Nephron progenitor cell (in vitro differentiated cells): ENCODE measurements at regions not wholly inside any gene's neighbourhood (a gene's known extent, or its start where the extent isn't known, plus 50 kb on each side); places are given as distances from the start of the nearest gene placed in this dataset.

Experiments used
- DNase-seq: peaks from one replicate; pipeline ENCODE4 v3.0.0; 2021
- H3K27ac Mint-ChIP-seq: 2 replicates; pipeline ENCODE4 v1.8.0; 2021; ENCODE audit warnings: mild to moderate bottlenecking, moderate library complexity, mixed read lengths
- H3K27me3 Mint-ChIP-seq: 2 replicates; pipeline ENCODE4 v1.8.0; 2021; ENCODE audit warnings: mild to moderate bottlenecking, low read depth, mixed read lengths; ENCODE audit not compliant: poor library complexity
- H3K36me3 Mint-ChIP-seq: 2 replicates; pipeline ENCODE4 v1.8.0; 2021; ENCODE audit warnings: low read depth, mixed read lengths
- H3K4me1 Mint-ChIP-seq: 2 replicates; pipeline ENCODE4 v1.8.0; 2021; ENCODE audit warnings: mixed read lengths
- H3K4me3 Mint-ChIP-seq: 2 replicates; pipeline ENCODE4 v1.8.0; 2021; ENCODE audit warnings: mild to moderate bottlenecking, moderate library complexity, mixed read lengths
- H3K9me3 Mint-ChIP-seq: 2 replicates; pipeline ENCODE4 v1.8.0; 2021; ENCODE audit warnings: mild to moderate bottlenecking, moderate library complexity, mixed read lengths
- TF ChIP-seq, protein P1 (sequence below): fragments of 200-600 bp; sonication (generic); IDR thresholded peaks from 2 replicates; pipeline ENCODE4 v1.5.0; 2021; ENCODE audit warnings: antibody characterized with exemption

DNA sequence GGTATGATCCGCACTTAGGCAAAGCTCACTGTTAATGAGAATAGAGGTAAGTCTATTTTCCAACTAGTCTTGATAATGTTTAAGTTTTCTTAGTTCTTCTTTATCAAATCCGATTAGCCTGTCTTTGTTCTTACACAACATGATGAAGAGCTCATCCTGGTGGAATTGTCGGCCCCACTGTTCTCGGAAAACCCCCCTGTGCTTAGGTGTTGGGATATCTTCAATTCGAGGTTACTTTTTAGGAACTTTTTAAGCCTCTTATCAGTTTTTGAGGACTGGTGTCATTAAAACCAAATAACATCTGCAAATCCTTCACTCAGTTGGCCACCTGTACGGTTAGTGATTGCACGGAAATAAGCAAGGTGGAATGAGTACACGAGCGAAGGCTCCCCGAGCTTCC is 60.7 kb upstream of the KIF26B start:
- TF ChIP-seq, protein P1, sequence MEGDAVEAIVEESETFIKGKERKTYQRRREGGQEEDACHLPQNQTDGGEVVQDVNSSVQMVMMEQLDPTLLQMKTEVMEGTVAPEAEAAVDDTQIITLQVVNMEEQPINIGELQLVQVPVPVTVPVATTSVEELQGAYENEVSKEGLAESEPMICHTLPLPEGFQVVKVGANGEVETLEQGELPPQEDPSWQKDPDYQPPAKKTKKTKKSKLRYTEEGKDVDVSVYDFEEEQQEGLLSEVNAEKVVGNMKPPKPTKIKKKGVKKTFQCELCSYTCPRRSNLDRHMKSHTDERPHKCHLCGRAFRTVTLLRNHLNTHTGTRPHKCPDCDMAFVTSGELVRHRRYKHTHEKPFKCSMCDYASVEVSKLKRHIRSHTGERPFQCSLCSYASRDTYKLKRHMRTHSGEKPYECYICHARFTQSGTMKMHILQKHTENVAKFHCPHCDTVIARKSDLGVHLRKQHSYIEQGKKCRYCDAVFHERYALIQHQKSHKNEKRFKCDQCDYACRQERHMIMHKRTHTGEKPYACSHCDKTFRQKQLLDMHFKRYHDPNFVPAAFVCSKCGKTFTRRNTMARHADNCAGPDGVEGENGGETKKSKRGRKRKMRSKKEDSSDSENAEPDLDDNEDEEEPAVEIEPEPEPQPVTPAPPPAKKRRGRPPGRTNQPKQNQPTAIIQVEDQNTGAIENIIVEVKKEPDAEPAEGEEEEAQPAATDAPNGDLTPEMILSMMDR = no peak
- peaks cover 10% of the 10 kb centered on the region for H3K4me1 Mint-ChIP-seq
- H3K27ac Mint-ChIP-seq = no peak overlapping the region
- peaks cover 5% of the 10 kb centered on the region for H3K36me3 Mint-ChIP-seq
- no peak for DNase-seq
- H3K9me3 Mint-ChIP-seq = no peaks in the 10 kb centered on the region
- H3K4me3 Mint-ChIP-seq = no peak overlapping the region
- no peaks in the 10 kb centered on the region for H3K27me3 Mint-ChIP-seq

DNA sequence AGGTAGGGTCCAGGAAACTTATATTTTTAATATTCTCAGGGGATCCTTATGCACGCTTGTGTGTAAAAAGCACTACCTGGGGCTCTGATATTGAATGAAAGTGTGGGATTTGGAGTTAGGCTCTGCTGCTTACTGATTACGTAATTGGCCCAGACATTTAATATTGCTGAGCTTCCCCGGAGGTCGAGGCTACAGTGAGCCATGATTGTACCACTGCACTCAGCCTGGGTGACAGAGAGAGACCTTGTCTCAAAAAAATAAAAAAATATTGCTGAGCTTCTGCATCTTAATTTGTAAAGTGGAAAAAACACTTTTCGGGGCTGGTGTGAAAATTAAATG is 62.2 kb upstream of the KIF26B start:
- TF ChIP-seq, protein P1 = no peak
- Mint-ChIP-seq H3K27ac (no peak overlapping the region), H3K4me3 (no peak overlapping the region)

DNA sequence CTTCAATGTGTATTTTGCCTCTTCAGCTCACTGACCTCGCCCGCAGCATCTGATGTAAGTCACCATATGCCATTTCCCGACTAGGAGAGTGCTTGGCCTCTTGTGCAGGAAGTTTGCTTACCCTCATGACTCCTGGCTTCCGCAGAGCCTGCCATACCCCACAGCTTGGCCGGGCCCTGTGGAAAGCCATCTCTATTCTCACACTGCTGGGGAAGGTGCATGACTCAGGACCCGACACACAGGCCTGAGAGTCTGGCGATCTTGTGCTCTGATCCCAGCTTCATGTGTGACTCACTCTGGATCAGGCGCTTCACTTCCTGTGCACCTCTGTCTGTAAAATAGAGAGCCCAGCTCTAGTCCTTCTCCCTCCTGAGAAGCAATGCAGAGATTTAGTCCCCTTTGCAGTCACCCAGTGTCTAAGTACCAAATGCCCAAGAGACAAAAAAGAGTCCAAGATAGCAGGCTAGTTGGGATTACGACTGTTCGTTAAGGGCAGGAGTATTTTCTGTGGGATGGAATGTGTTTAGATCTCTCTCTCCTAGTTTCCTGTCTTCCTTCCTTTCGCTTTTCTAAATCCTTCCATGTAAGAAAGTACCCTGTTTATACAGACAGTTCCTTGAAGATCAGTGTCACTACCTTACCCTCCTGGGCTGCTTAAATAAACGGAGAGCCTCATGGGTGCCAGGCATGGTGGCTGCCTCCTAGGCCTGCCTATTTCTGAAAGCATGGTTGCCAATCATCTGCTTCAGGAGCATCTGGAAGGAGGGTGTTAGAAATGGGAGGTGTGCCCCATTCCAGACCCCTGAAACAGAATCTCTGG is 62.8 kb upstream of the KIF26B start:
- no peak for DNase-seq
- TF ChIP-seq, protein P1 = no peak
- Mint-ChIP-seq H3K27me3 (no peaks in the 10 kb centered on the region), H3K4me3 (no peak overlapping the region), H3K36me3 (peaks cover under 1% of the 10 kb centered on the region), H3K4me1 (peaks cover 10% of the 10 kb centered on the region), H3K27ac (no peak overlapping the region), H3K9me3 (no peaks in the 10 kb centered on the region)

More for the DNA sequence above, 62.2 kb upstream of the KIF26B start:
- Mint-ChIP-seq H3K9me3 (no peaks in the 10 kb centered on the region), H3K27me3 (no peaks in the 10 kb centered on the region), H3K36me3 (peaks cover under 1% of the 10 kb centered on the region), H3K4me1 (peaks cover 10% of the 10 kb centered on the region)
- no peak for DNase-seq

DNA sequence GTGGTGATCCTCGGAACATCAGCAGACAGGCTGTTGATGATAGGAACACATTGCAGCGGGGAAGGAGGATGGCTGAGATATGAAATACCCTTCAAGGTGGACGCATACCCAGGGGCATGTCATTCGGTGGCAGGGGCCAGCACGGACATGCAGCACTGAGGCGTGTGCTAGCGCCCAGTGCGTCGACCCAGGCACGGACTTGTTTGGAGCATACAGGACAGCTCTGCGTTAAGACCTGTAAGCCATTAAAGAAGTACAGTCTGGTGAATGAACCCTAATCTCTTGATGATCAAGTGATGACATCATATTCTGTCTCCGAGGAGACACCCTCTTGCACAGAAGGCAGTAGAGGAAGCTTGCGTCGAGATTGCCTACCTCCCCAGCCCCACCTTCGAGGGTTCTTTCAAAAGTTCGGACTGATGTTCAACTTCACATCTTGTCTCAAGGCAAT is 63.6 kb upstream of the KIF26B start:
- TF ChIP-seq, protein P1 = no peak
- Mint-ChIP-seq H3K9me3 (no peaks in the 10 kb centered on the region), H3K4me1 (peaks cover 5% of the 10 kb centered on the region), H3K4me3 (no peak overlapping the region), H3K36me3 (peaks cover 8% of the 10 kb centered on the region), H3K27me3 (no peaks in the 10 kb centered on the region), H3K27ac (no peak overlapping the region)
- DNase-seq = no peak

DNA sequence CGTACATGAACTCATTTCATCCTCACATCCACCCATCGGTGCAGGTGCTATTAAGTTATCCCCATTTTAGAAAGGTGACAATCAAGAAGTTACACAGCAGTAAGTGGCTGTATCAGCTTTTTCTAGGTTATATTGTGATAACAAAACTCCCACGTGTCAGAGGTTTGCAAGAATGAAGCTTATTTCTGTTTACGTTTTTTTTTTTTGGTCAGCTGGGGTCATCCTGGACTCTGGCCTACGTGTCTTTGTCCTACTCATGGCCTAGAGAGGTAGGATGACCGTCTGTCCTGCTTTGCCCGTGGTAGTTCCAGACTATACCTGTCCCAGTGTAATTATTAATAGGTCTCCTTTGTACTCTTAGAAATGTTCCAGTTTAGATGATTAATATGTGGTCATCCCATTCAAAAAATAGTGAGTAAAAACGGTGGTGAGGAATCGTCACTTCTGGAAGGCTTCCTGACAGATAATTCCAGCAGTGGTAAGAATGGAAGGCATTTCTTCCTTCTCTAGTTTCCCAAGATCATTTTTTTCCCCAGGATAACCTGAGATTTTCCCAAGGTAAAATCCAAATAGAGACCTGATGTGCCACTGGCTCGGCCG is 64.2 kb upstream of the KIF26B start:
- TF ChIP-seq, protein P1 = no peak
- Mint-ChIP-seq H3K4me3 (no peak overlapping the region), H3K27ac (no peak overlapping the region), H3K27me3 (no peaks in the 10 kb centered on the region), H3K4me1 (no peaks in the 10 kb centered on the region), H3K36me3 (peaks cover 11% of the 10 kb centered on the region), H3K9me3 (no peaks in the 10 kb centered on the region)
- no peak for DNase-seq
